Right lobe of liver (tissue), 6 donors: ENCODE measurements at regions not wholly inside any gene's neighbourhood (a gene's known extent, or its start where the extent isn't known, plus 50 kb on each side); places are given as distances from the start of the nearest gene placed in this dataset.

ENCODE experiments used
- ATAC-seq, 4 donors: fragments of 200-7000 bp; cut with Tn5 transposase; one replicate each; pipeline ENCODE4 v1.9.1; 2020; ENCODE audit warnings: mild to moderate bottlenecking in 4 of 4, moderate library complexity in 4 of 4
- DNase-seq, 3 donors: peaks; one replicate each; pipeline ENCODE4 v3.0.0-alpha.2; 2020
- H3K27ac ChIP-seq, 3 donors: fragments of 200-600 bp; one replicate each; pipeline ENCODE4 v1.8.0; 2022
- H3K27me3 ChIP-seq, 2 donors: fragments of 200-600 bp; one replicate each; pipeline ENCODE4 v1.8.0; 2022
- H3K36me3 ChIP-seq, 4 donors: fragments of 200-600 bp; sonication (generic) in 1 of 4; one replicate each; pipeline versions ENCODE4 v1.5.1 to v1.8.0; 2017 to 2022; ENCODE audit warnings: control low read depth in 1 of 4
- H3K4me1 ChIP-seq, 4 donors: fragments of 200-600 bp; sonication (generic) in 1 of 4; one replicate each; pipeline versions ENCODE4 v1.5.1 to v1.8.0; 2017 to 2022; ENCODE audit warnings: control low read depth in 1 of 4
- H3K4me3 ChIP-seq, 3 donors: fragments of 200-600 bp; one replicate each; pipeline ENCODE4 v1.8.0; 2022
- H3K9me3 ChIP-seq, 4 donors: fragments of 200-600 bp; sonication (generic) in 1 of 4; one replicate each; pipeline versions ENCODE4 v1.5.1 to v1.8.0; 2017 to 2022; ENCODE audit warnings: control low read depth in 1 of 4
- POLR2A ChIP-seq: fragments of 450-650 bp; IDR thresholded peaks from one replicate; pipeline ENCODE4 v1.6.1; 2017; ENCODE audit warnings: antibody characterized with exemption, mild to moderate bottlenecking
- WGBS: methylation state at CpG from one replicate; pipeline ENCODE4 v1.1.6; 2018; ENCODE audit warnings: low coverage, low lambda C conversion rate; ENCODE audit not compliant: insufficient coverage; ENCODE audit errors: missing lambda C conversion rate; 5-methylcytosine and 5-hydroxymethylcytosine counted together
- intact Hi-C, 2 donors: fragments of 100-400 bp; cut with DNase I; formaldehyde crosslinking; loops; one replicate each; pipeline versions ENCODE4 v1.11.2 to v1.14.1; 2022
- TF ChIP-seq, protein P1 (sequence below), 4 donors: fragments of 200-600 bp in 3 of 4; fragments of 450-650 bp in 1 of 4; IDR thresholded peaks; one replicate each; pipeline versions ENCODE4 v1.5.1 to v1.8.0; 2016 to 2022; ENCODE audit warnings: antibody characterized with exemption in 4 of 4, mild to moderate bottlenecking in 2 of 4
- donor health status: DM: no; HTN: yes; CAD: no.
- donor health status: DM: no; HTN: no; CAD: no.
- donor health status: DM: no; HTN: no; CAD: no.
- donor health status: DM: no; HTN: yes; CAD: no.
- donor health status: DM: no; HTN: yes; CAD: no.

DNA sequence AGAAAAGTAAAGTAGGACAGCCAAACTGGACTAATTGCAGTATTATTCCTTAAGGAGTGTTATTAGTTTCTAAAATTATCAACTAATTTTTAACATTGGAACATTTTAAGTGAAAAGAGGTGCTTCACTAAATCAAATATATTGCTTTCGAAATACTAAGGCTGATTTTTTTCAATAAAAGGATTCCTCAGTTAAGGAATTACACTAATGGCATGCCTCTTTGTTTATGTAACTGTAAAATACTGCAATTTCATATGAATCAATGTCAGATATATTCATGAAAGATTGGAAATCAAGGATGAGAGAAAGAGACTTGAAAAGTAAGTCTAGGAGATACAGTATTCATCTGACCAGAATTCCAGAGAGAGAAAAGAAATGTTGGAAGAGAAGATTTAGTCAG, 129.8 kb downstream of the TANC2 start:
- Histone ChIP-seq H3K4me1 (no peaks in the 10 kb centered on the region), H3K27me3 (no peaks in the 10 kb centered on the region), H3K4me3 (no peak overlapping the region), H3K9me3 (no peaks in the 10 kb centered on the region), H3K36me3 (no peaks in the 10 kb centered on the region), H3K27ac (no peak overlapping the region)
- intact Hi-C loops, result no loop called here
- no peak for ATAC-seq
- WGBS, result 60% methylated on average over 1 of the region's 1 CpG
- TF ChIP-seq, protein P1, sequence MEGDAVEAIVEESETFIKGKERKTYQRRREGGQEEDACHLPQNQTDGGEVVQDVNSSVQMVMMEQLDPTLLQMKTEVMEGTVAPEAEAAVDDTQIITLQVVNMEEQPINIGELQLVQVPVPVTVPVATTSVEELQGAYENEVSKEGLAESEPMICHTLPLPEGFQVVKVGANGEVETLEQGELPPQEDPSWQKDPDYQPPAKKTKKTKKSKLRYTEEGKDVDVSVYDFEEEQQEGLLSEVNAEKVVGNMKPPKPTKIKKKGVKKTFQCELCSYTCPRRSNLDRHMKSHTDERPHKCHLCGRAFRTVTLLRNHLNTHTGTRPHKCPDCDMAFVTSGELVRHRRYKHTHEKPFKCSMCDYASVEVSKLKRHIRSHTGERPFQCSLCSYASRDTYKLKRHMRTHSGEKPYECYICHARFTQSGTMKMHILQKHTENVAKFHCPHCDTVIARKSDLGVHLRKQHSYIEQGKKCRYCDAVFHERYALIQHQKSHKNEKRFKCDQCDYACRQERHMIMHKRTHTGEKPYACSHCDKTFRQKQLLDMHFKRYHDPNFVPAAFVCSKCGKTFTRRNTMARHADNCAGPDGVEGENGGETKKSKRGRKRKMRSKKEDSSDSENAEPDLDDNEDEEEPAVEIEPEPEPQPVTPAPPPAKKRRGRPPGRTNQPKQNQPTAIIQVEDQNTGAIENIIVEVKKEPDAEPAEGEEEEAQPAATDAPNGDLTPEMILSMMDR (IDR thresholded peaks at IDR 0.05), result no peak
- no peak for TF ChIP-seq POLR2A
- DNase-seq, result no peak

DNA sequence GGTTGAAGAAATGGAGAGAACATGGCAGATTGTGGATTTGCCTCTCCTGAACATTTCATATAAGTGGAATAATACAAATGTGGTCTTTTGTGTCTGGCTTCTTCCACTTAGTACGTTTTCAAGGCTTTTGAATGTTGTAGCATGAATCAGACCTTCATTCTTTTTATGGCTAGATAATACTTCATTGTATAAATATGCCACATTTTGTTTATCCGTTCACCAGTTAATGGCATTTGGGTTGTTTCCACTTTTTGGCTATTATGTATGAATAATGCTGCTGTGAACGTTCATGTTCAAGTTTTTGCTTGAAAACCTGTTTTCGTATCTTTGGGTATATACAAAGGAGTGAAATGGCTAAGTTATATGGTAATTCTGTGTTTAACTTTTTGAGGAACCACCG, 130.4 kb downstream of the TANC2 start:
- H3K4me1 ChIP-seq, result no peaks in the 10 kb centered on the region
- no peak for DNase-seq
- no peak overlapping the region for H3K4me3 ChIP-seq
- intact Hi-C loops, result no loop called here
- H3K27me3 ChIP-seq, result no peaks in the 10 kb centered on the region
- WGBS, result 77% methylated on average over 5 of the region's 5 CpGs
- TF ChIP-seq, protein P1 (IDR thresholded peaks at IDR 0.05), result no peak
- TF ChIP-seq POLR2A, result no peak
- H3K9me3 ChIP-seq, result no peaks in the 10 kb centered on the region
- H3K36me3 ChIP-seq, result no peaks in the 10 kb centered on the region
- H3K27ac ChIP-seq, result no peak overlapping the region
- no peak for ATAC-seq

DNA sequence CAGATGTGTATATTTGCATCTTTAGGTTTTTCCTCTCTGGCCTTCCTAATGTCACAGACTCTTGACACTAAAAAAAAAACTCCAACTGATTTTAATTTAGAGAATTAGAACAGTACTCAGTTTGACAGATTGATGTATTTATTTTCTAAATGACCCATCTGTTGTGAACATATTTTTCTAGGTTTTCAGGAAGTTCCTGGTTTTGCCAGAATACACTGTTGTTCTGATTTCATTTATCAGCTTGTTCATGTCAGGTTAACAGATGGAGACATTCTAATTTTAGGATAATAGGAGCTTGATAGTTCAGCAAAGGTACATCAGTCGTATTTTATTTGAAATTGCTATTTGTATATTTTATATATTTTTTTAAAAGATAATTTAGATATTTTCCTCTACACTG, 133.4 kb downstream of the TANC2 start:
- no peak for TF ChIP-seq POLR2A
- TF ChIP-seq, protein P1 (IDR thresholded peaks at IDR 0.05), result no peak
- WGBS, result 47% methylated on average over 1 of the region's 1 CpG
- no peak for ATAC-seq
- DNase-seq, result no peak
- H3K27ac ChIP-seq, result no peak overlapping the region
- H3K4me1 ChIP-seq, result no peaks in the 10 kb centered on the region
- no peak overlapping the region for H3K4me3 ChIP-seq
- intact Hi-C loops, result no loop called here
- no peaks in the 10 kb centered on the region for H3K9me3 ChIP-seq
- no peaks in the 10 kb centered on the region for H3K36me3 ChIP-seq
- H3K27me3 ChIP-seq, result no peaks in the 10 kb centered on the region

DNA sequence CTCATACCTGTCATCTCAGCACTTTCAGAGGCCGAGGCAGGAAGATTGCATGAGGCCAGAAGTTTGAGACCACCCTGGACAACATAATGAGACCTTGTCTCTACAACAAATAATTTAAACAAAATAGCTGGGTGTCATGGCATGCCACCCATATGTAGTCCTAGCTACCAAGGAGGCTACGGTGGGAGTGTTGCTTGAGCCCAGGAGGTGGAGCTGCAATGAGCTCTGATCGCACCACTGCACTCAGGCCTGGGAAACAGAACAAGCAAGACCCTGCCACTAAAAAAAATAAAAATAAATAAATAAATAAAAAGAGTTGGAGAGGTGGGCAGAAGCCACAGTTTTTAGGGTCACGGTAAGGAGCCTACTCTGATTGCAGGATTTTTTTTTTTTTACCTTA, 136.0 kb downstream of the TANC2 start:
- intact Hi-C loops, result no loop called here
- Histone ChIP-seq H3K36me3 (no peaks in the 10 kb centered on the region), H3K27me3 (no peaks in the 10 kb centered on the region), H3K27ac (no peak overlapping the region), H3K4me1 (no peaks in the 10 kb centered on the region), H3K4me3 (no peak overlapping the region), H3K9me3 (no peaks in the 10 kb centered on the region)
- WGBS, result 98% methylated on average over 4 of the region's 4 CpGs
- TF ChIP-seq, protein P1 (IDR thresholded peaks at IDR 0.05), result no peak
- no peak for TF ChIP-seq POLR2A
- DNase-seq (no peak), ATAC-seq (no peak)

DNA sequence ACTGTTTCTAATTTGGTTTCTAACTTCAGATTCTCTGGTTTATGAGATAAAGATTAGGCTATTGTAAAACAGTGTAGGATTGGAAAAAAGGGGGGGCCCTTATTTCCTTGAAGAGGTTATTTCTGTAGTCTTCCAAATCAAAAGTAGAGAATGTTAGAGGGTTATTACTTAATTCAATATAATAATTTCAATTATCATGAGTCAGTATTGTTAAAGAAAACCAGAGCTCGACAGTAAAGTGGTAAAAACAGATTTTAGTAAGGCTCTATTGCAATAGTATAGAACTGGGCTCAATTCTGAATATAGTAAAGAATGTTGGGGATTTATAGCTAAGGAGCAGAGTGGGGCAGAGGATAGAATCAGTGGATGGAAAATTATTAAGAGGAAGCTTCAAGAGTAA, 140.0 kb downstream of the TANC2 start:
- DNase-seq, result no peak

More for the DNA sequence above, 140.0 kb downstream of the TANC2 start:
- no peaks in the 10 kb centered on the region for H3K36me3 ChIP-seq
- H3K4me1 ChIP-seq, result no peaks in the 10 kb centered on the region
- WGBS, result 67% methylated on average over 1 of the region's 1 CpG
- no peak for ATAC-seq
- intact Hi-C loops, result no loop called here
- no peaks in the 10 kb centered on the region for H3K27me3 ChIP-seq
- TF ChIP-seq, protein P1 (IDR thresholded peaks at IDR 0.05), result no peak
- TF ChIP-seq POLR2A, result no peak
- H3K27ac ChIP-seq, result no peak overlapping the region
- no peaks in the 10 kb centered on the region for H3K9me3 ChIP-seq
- H3K4me3 ChIP-seq, result no peak overlapping the region
